ENCODE measurements at regions not wholly inside any gene's neighbourhood (a gene's known extent, or its start where the extent isn't known, plus 50 kb on each side); places are given as distances from the start of the nearest gene placed in this dataset.

GRCh38 chr2:53040536-53041229, 726.9 kb upstream of the CHAC2 start:
- TF ChIP-seq POLR2A (IDR thresholded peaks at IDR 0.05) (no peak), CTCF (IDR thresholded peaks at IDR 0.05) (no peak), POLR2AphosphoS5 (IDR thresholded peaks at IDR 0.05) (no peak), EP300 (IDR thresholded peaks at IDR 0.05) (no peak)
